ENCODE measurements at regions not wholly inside any gene's neighbourhood (a gene's known extent, or its start where the extent isn't known, plus 50 kb on each side); places are given as distances from the start of the nearest gene placed in this dataset.
"Not testable (repeated sequence)": the region's sequence is repeated elsewhere in the genome, so short reads cannot be mapped to it uniquely, and the experiment has no call there.

- Histone ChIP-seq H3K4me3 (no peak overlapping the region), H3K27me3 (no peaks in the 10 kb centered on the region), H3K27ac (no peak overlapping the region), H3K4me1 (no peaks in the 10 kb centered on the region), H3K36me3 (no peaks in the 10 kb centered on the region), H3K9me3 (no peaks in the 10 kb centered on the region)
- DNase-seq, result no peak
- intact Hi-C loops (cut with DNase I; ENCODE audit: low total_unique reads), result no loop called here
- TF ChIP-seq EP300 (IDR thresholded peaks at IDR 0.05), result no peak
- no peak for TF ChIP-seq POLR2A (IDR thresholded peaks at IDR 0.05)
- no peak for TF ChIP-seq CTCF (IDR thresholded peaks at IDR 0.05)
- TF ChIP-seq POLR2AphosphoS5 (IDR thresholded peaks at IDR 0.05), result no peak
Observed at GRCh38 chr2:184370954-184371353, 227.4 kb upstream of the ZNF804A start.

GRCh38 chr2:184371641-184372040 lies 226.7 kb upstream of the ZNF804A start:
- no peaks in the 10 kb centered on the region for H3K4me1 ChIP-seq
- H3K27ac ChIP-seq, result no peak overlapping the region
- 59 to 86% (median 83%) methylated on average over 1 of the region's 1 CpG for WGBS, 5 donors
- no peaks in the 10 kb centered on the region for H3K36me3 ChIP-seq
- H3K4me3 ChIP-seq, result no peak overlapping the region
- no peaks in the 10 kb centered on the region for H3K9me3 ChIP-seq
- intact Hi-C loops (cut with DNase I; ENCODE audit: low total_unique reads), result no loop called here
- no peak for DNase-seq
- TF ChIP-seq POLR2A (IDR thresholded peaks at IDR 0.05) (no peak), EP300 (IDR thresholded peaks at IDR 0.05) (no peak), POLR2AphosphoS5 (IDR thresholded peaks at IDR 0.05) (no peak), CTCF (IDR thresholded peaks at IDR 0.05) (no peak)
- H3K27me3 ChIP-seq, result no peaks in the 10 kb centered on the region

- no peak for DNase-seq
- H3K27ac ChIP-seq, result no peak overlapping the region
- no peaks in the 10 kb centered on the region for H3K4me1 ChIP-seq
- TF ChIP-seq CTCF (IDR thresholded peaks at IDR 0.05) (no peak), POLR2A (IDR thresholded peaks at IDR 0.05) (no peak), EP300 (IDR thresholded peaks at IDR 0.05) (no peak), POLR2AphosphoS5 (IDR thresholded peaks at IDR 0.05) (no peak)
- intact Hi-C loops (cut with DNase I; ENCODE audit: low total_unique reads), result no loop called here
- H3K9me3 ChIP-seq, result no peaks in the 10 kb centered on the region
- H3K27me3 ChIP-seq, result no peaks in the 10 kb centered on the region
- H3K36me3 ChIP-seq, result no peaks in the 10 kb centered on the region
- H3K4me3 ChIP-seq, result no peak overlapping the region
Observed at GRCh38 chr2:184372484-184372883, 225.8 kb upstream of the ZNF804A start.

GRCh38 chr2:184394642-184395041 lies 203.7 kb upstream of the ZNF804A start:
- Histone ChIP-seq H3K4me1 (no peaks in the 10 kb centered on the region), H3K9me3 (peaks cover 0 to 8% (median 3%) of the 10 kb centered on the region in 4 donors), H3K4me3 (no peak overlapping the region), H3K27me3 (no peaks in the 10 kb centered on the region), H3K27ac (no peak overlapping the region), H3K36me3 (no peaks in the 10 kb centered on the region)
- intact Hi-C loops (cut with DNase I; ENCODE audit: low total_unique reads), result no loop called here
- DNase-seq, result peak in 1 of 2 donors; percentile 22
- TF ChIP-seq EP300 (IDR thresholded peaks at IDR 0.05) (no peak), CTCF (IDR thresholded peaks at IDR 0.05) (no peak), POLR2AphosphoS5 (IDR thresholded peaks at IDR 0.05) (no peak), POLR2A (IDR thresholded peaks at IDR 0.05) (no peak)

- intact Hi-C loops (cut with DNase I; ENCODE audit: low total_unique reads), result no loop called here
- Histone ChIP-seq H3K27me3 (no peaks in the 10 kb centered on the region), H3K27ac (no peak overlapping the region), H3K36me3 (no peaks in the 10 kb centered on the region), H3K9me3 (peaks cover 0 to 20% (median 9%) of the 10 kb centered on the region in 4 donors), H3K4me3 (no peak overlapping the region), H3K4me1 (no peaks in the 10 kb centered on the region)
- TF ChIP-seq EP300 (IDR thresholded peaks at IDR 0.05) (no peak), CTCF (IDR thresholded peaks at IDR 0.05) (no peak), POLR2AphosphoS5 (IDR thresholded peaks at IDR 0.05) (no peak), POLR2A (IDR thresholded peaks at IDR 0.05) (no peak)
- DNase-seq, result no peak
Observed at GRCh38 chr2:184402381-184402780, 195.9 kb upstream of the ZNF804A start.

- H3K36me3 ChIP-seq; DNase-seq; H3K4me1 ChIP-seq; H3K27ac ChIP-seq; H3K4me3 ChIP-seq; intact Hi-C loops (cut with DNase I; ENCODE audit: low total_unique reads); H3K27me3 ChIP-seq: not testable (repeated sequence)
- 84 to 86% (median 86%) methylated on average over 7 of the region's 7 CpGs for WGBS, 5 donors
- peaks cover 0 to 23% (median 10%) of the 10 kb centered on the region in 4 donors for H3K9me3 ChIP-seq
Observed at GRCh38 chr2:184407041-184407630, 191.2 kb upstream of the ZNF804A start.
